ENCODE measurements at regions not wholly inside any gene's neighbourhood (a gene's known extent, or its start where the extent isn't known, plus 50 kb on each side); places are given as distances from the start of the nearest gene placed in this dataset.

DNA sequence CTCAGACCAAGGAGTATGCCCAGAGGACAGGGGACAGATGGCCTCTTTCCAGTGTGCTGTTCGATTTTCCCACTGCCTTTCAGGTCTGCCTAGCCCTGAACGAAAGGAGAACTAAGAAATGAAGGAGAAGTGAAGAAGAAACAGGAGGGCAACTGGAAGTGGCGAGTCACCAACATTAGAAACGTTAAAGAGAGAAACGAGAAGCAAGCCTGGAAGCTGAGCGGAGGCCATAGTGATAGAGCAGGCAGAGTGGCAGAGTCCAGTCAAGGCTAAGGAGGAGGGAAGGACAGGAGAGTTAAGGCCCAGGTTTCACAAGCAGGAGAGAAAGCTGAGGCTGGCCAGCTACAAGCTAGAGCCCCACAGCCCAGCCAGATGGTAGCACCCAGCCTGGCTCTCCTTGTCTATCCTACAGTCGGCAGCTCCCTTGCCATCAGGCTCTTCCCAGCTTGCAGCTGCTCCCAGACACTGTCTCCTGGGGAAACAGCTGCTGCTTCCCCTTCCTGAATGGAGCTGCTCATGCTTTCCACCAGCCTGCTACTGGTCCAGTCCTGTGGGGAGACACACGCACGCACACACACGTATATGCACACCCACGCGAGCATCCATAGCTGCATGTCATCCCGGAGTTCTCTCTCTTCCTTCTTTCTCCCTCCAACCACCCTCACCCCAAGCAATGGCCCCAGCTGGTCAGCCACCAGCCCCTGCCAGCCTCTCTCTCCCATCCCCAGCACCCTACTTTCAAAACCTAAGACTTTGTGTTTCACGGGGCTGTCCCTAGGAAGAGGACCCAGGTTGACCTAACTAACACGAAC is 139.7 kb upstream of the CCND2 start:
- H3K4me1 ChIP-seq: no peaks in the 10 kb centered on the region
- H3K27ac ChIP-seq: no peak overlapping the region
- H3K36me3 ChIP-seq (ENCODE audit: low read depth, missing control alignments): no peaks in the 10 kb centered on the region
- DNase-seq: no peak
- no peaks in the 10 kb centered on the region for H3K9me3 ChIP-seq
- H3K4me3 ChIP-seq: no peak overlapping the region
- TF ChIP-seq, protein P1, sequence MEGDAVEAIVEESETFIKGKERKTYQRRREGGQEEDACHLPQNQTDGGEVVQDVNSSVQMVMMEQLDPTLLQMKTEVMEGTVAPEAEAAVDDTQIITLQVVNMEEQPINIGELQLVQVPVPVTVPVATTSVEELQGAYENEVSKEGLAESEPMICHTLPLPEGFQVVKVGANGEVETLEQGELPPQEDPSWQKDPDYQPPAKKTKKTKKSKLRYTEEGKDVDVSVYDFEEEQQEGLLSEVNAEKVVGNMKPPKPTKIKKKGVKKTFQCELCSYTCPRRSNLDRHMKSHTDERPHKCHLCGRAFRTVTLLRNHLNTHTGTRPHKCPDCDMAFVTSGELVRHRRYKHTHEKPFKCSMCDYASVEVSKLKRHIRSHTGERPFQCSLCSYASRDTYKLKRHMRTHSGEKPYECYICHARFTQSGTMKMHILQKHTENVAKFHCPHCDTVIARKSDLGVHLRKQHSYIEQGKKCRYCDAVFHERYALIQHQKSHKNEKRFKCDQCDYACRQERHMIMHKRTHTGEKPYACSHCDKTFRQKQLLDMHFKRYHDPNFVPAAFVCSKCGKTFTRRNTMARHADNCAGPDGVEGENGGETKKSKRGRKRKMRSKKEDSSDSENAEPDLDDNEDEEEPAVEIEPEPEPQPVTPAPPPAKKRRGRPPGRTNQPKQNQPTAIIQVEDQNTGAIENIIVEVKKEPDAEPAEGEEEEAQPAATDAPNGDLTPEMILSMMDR (IDR thresholded peaks at IDR 0.05): no peak
- WGBS, 2 donors: 52 to 62% methylated on average over 15 of the region's 15 CpGs
- intact Hi-C loops (cut with DNase I; ENCODE audit: low total_unique reads): no loop called here
- H3K27me3 ChIP-seq: no peaks in the 10 kb centered on the region

DNA sequence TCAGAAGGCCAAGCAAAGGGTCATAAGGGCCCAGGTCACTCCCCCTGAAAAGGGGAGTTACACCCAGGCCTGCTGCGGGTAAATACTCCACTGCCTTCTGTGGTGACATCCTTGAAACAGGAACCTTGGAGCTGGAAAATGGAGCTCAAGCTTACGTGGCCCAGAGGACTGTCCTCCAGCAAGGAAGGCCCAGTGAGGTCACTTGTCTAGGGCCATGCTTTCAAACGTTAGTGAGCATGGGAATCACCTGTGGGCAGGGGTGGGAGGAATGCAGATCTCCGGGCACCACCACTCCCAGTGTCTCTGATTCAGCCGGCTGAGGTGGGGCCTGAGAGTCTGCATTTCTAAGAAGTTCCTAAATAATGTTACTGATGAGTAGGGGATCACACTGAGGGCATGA is 140.5 kb upstream of the CCND2 start:
- Histone ChIP-seq H3K9me3 (no peaks in the 10 kb centered on the region), H3K36me3 (ENCODE audit: low read depth, missing control alignments) (no peaks in the 10 kb centered on the region), H3K27me3 (no peaks in the 10 kb centered on the region), H3K4me1 (no peaks in the 10 kb centered on the region), H3K27ac (no peak overlapping the region), H3K4me3 (no peak overlapping the region)
- TF ChIP-seq, protein P1 (IDR thresholded peaks at IDR 0.05): no peak
- TF ChIP-seq POLR2A (IDR thresholded peaks at IDR 0.05): no peak
- no peak for DNase-seq
- WGBS, 2 donors: 91 to 94% methylated on average over 5 of the region's 5 CpGs
- intact Hi-C loops (cut with DNase I; ENCODE audit: low total_unique reads): no loop called here

DNA sequence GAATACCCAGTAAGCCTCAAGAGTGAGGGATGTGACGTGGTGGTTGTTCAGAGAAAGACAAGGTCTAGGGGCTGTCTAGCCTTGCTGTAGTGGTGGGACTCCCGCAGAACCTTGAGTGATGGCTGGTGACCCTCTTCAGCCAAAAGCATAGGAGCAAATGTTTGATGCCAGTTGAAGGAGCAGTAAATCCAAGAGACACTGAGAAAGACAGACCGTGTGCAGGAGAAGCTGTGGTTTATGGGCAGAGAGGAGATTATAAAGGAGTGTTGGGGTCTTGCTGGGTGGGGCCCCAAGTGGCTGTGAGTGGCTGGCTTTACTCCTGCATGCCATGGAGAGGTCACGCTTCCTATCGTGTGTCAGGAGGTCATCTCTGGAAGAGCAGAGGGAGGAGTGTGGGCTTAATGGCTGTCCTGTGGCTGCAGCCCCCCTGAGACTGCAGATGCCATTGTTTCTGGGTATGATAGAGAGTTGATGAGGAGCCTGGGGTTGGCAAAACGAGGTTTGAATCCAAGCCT is 152.0 kb upstream of the CCND2 start:
- Histone ChIP-seq H3K4me1 (peaks cover 4% of the 10 kb centered on the region), H3K4me3 (no peak overlapping the region), H3K27me3 (no peaks in the 10 kb centered on the region), H3K27ac (no peak overlapping the region), H3K36me3 (ENCODE audit: low read depth, missing control alignments) (no peaks in the 10 kb centered on the region), H3K9me3 (no peaks in the 10 kb centered on the region)
- no peak for TF ChIP-seq POLR2A (IDR thresholded peaks at IDR 0.05)
- TF ChIP-seq, protein P1 (IDR thresholded peaks at IDR 0.05): no peak
- intact Hi-C loops (cut with DNase I; ENCODE audit: low total_unique reads): no loop called here
- DNase-seq: no peak
- 67 to 82% methylated on average over 6 of the region's 6 CpGs for WGBS, 2 donors

DNA sequence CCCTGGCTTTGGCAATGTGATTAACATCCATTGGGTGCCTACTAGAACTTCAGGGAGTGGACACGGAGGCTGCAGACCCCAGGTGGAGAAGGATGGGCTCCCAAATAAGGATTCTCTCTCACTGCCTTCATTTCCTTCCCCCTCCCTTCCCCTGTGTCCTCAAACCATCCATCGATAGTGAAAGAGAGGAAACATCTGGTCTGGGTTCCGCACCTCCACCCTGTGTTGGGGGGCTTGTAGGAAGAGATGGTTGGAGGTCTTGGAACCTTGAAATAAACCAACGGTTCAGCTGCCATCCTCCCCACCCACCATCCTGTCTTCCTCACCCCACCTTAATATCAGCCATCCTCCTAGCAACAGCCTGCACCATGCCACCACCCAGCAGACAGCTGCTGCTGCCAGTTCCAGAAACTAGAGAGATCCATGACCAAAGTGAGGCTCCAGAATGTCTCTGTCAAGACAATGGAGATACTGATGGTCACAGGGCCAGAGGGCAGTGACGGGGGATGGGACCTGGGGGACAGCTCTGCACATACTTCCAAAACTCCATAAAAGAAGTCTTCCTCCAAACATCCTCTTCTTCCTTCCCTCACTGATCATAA is 153.1 kb upstream of the CCND2 start:
- TF ChIP-seq, protein P1 (IDR thresholded peaks at IDR 0.05): no peak
- TF ChIP-seq POLR2A (IDR thresholded peaks at IDR 0.05): no peak
- Histone ChIP-seq H3K4me3 (no peak overlapping the region), H3K9me3 (no peaks in the 10 kb centered on the region), H3K27me3 (no peaks in the 10 kb centered on the region), H3K4me1 (peaks cover 4% of the 10 kb centered on the region), H3K27ac (no peak overlapping the region), H3K36me3 (ENCODE audit: low read depth, missing control alignments) (no peaks in the 10 kb centered on the region)
- no peak for DNase-seq
- intact Hi-C loops (cut with DNase I; ENCODE audit: low total_unique reads): no loop called here
- WGBS, 2 donors: 83 to 90% methylated on average over 5 of the region's 5 CpGs

Data from testis (tissue), 2 donors.